Effector memory CD8-positive, alpha-beta T cell (primary cell): ENCODE measurements at regions not wholly inside any gene's neighbourhood (a gene's known extent, or its start where the extent isn't known, plus 50 kb on each side); places are given as distances from the start of the nearest gene placed in this dataset.

Experiments
- ATAC-seq: fragments of 150-1000 bp; cut with Tn5 transposase; replicated peaks from 2 replicates; pipeline ENCODE4 v1.10.0; 2021; ENCODE audit warnings: mild to moderate bottlenecking, moderate library complexity
- DNase-seq, 3 experiments: peaks; one replicate each; pipeline ENCODE4 v3.0.0; 2021
- H3K27ac Mint-ChIP-seq, 2 donors: one replicate each; pipeline ENCODE4 v1.8.0; 2022; ENCODE audit warnings: mild to moderate bottlenecking in 2 of 2, mixed read lengths in 2 of 2, moderate library complexity in 2 of 2
- H3K27me3 Mint-ChIP-seq, 2 donors: one replicate each; pipeline ENCODE4 v1.8.0; 2022; ENCODE audit warnings: mixed read lengths in 2 of 2
- H3K36me3 Mint-ChIP-seq: one replicate; pipeline ENCODE4 v1.8.0; 2022; ENCODE audit warnings: mild to moderate bottlenecking, moderate library complexity, mixed read lengths; ENCODE audit not compliant: insufficient read depth
- H3K4me1 Mint-ChIP-seq, 2 donors: one replicate each; pipeline ENCODE4 v1.8.0; 2022; ENCODE audit warnings: low read depth in 2 of 2, mixed read lengths in 2 of 2
- H3K4me3 Mint-ChIP-seq, 2 donors: one replicate each; pipeline ENCODE4 v1.8.0; 2022; ENCODE audit warnings: mild to moderate bottlenecking in 2 of 2, mixed read lengths in 2 of 2, moderate library complexity in 2 of 2
- H3K9me3 Mint-ChIP-seq, 2 donors: one replicate each; pipeline ENCODE4 v1.8.0; 2022; ENCODE audit warnings: mixed read lengths in 2 of 2

- Mint-ChIP-seq H3K36me3 (no peaks in the 10 kb centered on the region), H3K27me3 (no peaks in the 10 kb centered on the region), H3K4me1 (no peaks in the 10 kb centered on the region), H3K4me3 (no peak overlapping the region), H3K27ac (no peak overlapping the region), H3K9me3 (no peaks in the 10 kb centered on the region)
- no peak for ATAC-seq
- DNase-seq, result no peak
Observed at GRCh38 chrX:42725196-42725595, 52.8 kb downstream of the PPP1R2C start.

GRCh38 chrX:42720209-42720608 lies 57.8 kb downstream of the PPP1R2C start:
- Mint-ChIP-seq H3K36me3 (no peaks in the 10 kb centered on the region), H3K9me3 (no peaks in the 10 kb centered on the region), H3K27me3 (no peaks in the 10 kb centered on the region), H3K4me3 (no peak overlapping the region), H3K27ac (no peak overlapping the region), H3K4me1 (no peaks in the 10 kb centered on the region)
- DNase-seq, result no peak
- no peak for ATAC-seq

GRCh38 chrX:42715701-42716262 lies 62.2 kb downstream of the PPP1R2C start:
- no peak for DNase-seq
- no peak for ATAC-seq
- H3K27ac Mint-ChIP-seq, result no peak overlapping the region
- H3K27me3 Mint-ChIP-seq, result no peaks in the 10 kb centered on the region
- no peak overlapping the region for H3K4me3 Mint-ChIP-seq
- H3K4me1 Mint-ChIP-seq, result no peaks in the 10 kb centered on the region
- no peaks in the 10 kb centered on the region for H3K36me3 Mint-ChIP-seq
- no peaks in the 10 kb centered on the region for H3K9me3 Mint-ChIP-seq

GRCh38 chrX:42714981-42715700 lies 62.8 kb downstream of the PPP1R2C start:
- no peaks in the 10 kb centered on the region for H3K4me1 Mint-ChIP-seq
- no peaks in the 10 kb centered on the region for H3K27me3 Mint-ChIP-seq
- no peak overlapping the region for H3K27ac Mint-ChIP-seq
- DNase-seq, result no peak
- no peaks in the 10 kb centered on the region for H3K36me3 Mint-ChIP-seq
- peak overlapping the region in 1 of 2 donors; percentile 19 for H3K4me3 Mint-ChIP-seq
- no peaks in the 10 kb centered on the region for H3K9me3 Mint-ChIP-seq
- ATAC-seq, result peak; percentile 36

- Mint-ChIP-seq H3K4me3 (no peak overlapping the region), H3K4me1 (peaks cover 0 to 5% of the 10 kb centered on the region in 2 donors)
- no peak for ATAC-seq
Observed at GRCh38 chrX:42710452-42710851, 67.5 kb downstream of the PPP1R2C start.

GRCh38 chrX:42708222-42708621 lies 69.7 kb downstream of the PPP1R2C start:
- Mint-ChIP-seq H3K27me3 (no peaks in the 10 kb centered on the region), H3K36me3 (no peaks in the 10 kb centered on the region), H3K27ac (no peak overlapping the region), H3K4me1 (peaks cover 0 to 5% of the 10 kb centered on the region in 2 donors), H3K4me3 (no peak overlapping the region), H3K9me3 (no peaks in the 10 kb centered on the region)
- no peak for DNase-seq
- ATAC-seq, result no peak

More at GRCh38 chrX:42710452-42710851, 67.5 kb downstream of the PPP1R2C start:
- Mint-ChIP-seq H3K9me3 (no peaks in the 10 kb centered on the region), H3K36me3 (no peaks in the 10 kb centered on the region), H3K27ac (no peak overlapping the region), H3K27me3 (no peaks in the 10 kb centered on the region)
- DNase-seq, result no peak

- ATAC-seq (no peak), DNase-seq (no peak)
- Mint-ChIP-seq H3K36me3 (no peaks in the 10 kb centered on the region), H3K4me3 (no peak overlapping the region), H3K27me3 (no peaks in the 10 kb centered on the region), H3K9me3 (no peaks in the 10 kb centered on the region), H3K4me1 (peaks cover 0 to 5% of the 10 kb centered on the region in 2 donors), H3K27ac (no peak overlapping the region)
Observed at GRCh38 chrX:42707742-42708141, 70.2 kb downstream of the PPP1R2C start.

GRCh38 chrX:42704454-42704853 lies 73.5 kb downstream of the PPP1R2C start:
- Mint-ChIP-seq H3K36me3 (no peaks in the 10 kb centered on the region), H3K27ac (no peak overlapping the region), H3K4me3 (no peak overlapping the region), H3K9me3 (peaks cover 0 to 7% of the 10 kb centered on the region in 2 donors), H3K4me1 (no peaks in the 10 kb centered on the region), H3K27me3 (no peaks in the 10 kb centered on the region)
- DNase-seq (no peak), ATAC-seq (no peak)

GRCh38 chrX:42697544-42697943 lies 80.4 kb downstream of the PPP1R2C start:
- H3K27me3 Mint-ChIP-seq, result no peaks in the 10 kb centered on the region
- H3K4me3 Mint-ChIP-seq, result no peak overlapping the region
- H3K4me1 Mint-ChIP-seq, result no peaks in the 10 kb centered on the region
- peaks cover 0 to 7% of the 10 kb centered on the region in 2 donors for H3K9me3 Mint-ChIP-seq
- DNase-seq (no peak), ATAC-seq (no peak)
- H3K36me3 Mint-ChIP-seq, result no peaks in the 10 kb centered on the region
- H3K27ac Mint-ChIP-seq, result no peak overlapping the region

GRCh38 chrX:42696536-42697124 lies 81.3 kb downstream of the PPP1R2C start:
- Mint-ChIP-seq H3K4me1 (no peaks in the 10 kb centered on the region), H3K4me3 (no peak overlapping the region), H3K36me3 (no peaks in the 10 kb centered on the region), H3K27ac (no peak overlapping the region), H3K27me3 (no peaks in the 10 kb centered on the region), H3K9me3 (peaks cover 0 to under 1% of the 10 kb centered on the region in 2 donors)
- DNase-seq (no peak), ATAC-seq (no peak)

- Mint-ChIP-seq H3K4me3 (no peak overlapping the region), H3K27me3 (no peaks in the 10 kb centered on the region), H3K27ac (no peak overlapping the region), H3K4me1 (no peaks in the 10 kb centered on the region), H3K36me3 (no peaks in the 10 kb centered on the region), H3K9me3 (no peaks in the 10 kb centered on the region)
- ATAC-seq, result no peak
- DNase-seq, result no peak
Observed at GRCh38 chrX:42695800-42696358, 82.1 kb downstream of the PPP1R2C start.

- no peaks in the 10 kb centered on the region for H3K4me1 Mint-ChIP-seq
- no peak overlapping the region for H3K27ac Mint-ChIP-seq
- H3K36me3 Mint-ChIP-seq, result no peaks in the 10 kb centered on the region
- H3K27me3 Mint-ChIP-seq, result no peaks in the 10 kb centered on the region
- ATAC-seq, result no peak
- DNase-seq, result no peak
- H3K9me3 Mint-ChIP-seq, result no peaks in the 10 kb centered on the region
- H3K4me3 Mint-ChIP-seq, result no peak overlapping the region
Observed at GRCh38 chrX:42694260-42694815, 83.6 kb downstream of the PPP1R2C start.

GRCh38 chrX:42691196-42691595 lies 86.8 kb downstream of the PPP1R2C start:
- DNase-seq, result no peak
- Mint-ChIP-seq H3K4me1 (no peaks in the 10 kb centered on the region), H3K27ac (no peak overlapping the region), H3K36me3 (no peaks in the 10 kb centered on the region), H3K9me3 (no peaks in the 10 kb centered on the region), H3K27me3 (no peaks in the 10 kb centered on the region), H3K4me3 (no peak overlapping the region)
- ATAC-seq, result no peak
